Chondrocyte (in vitro differentiated cells): ENCODE measurements at regions not wholly inside any gene's neighbourhood (a gene's known extent, or its start where the extent isn't known, plus 50 kb on each side); places are given as distances from the start of the nearest gene placed in this dataset.

Source experiments
- DNase-seq: peaks from one replicate; pipeline ENCODE4 v3.0.0; 2021; ENCODE audit warnings: mixed read lengths, low spot score
- H3K27ac Mint-ChIP-seq: one replicate; pipeline ENCODE4 v1.8.0; 2021; ENCODE audit warnings: mild to moderate bottlenecking, moderate library complexity, mixed read lengths; ENCODE audit not compliant: unreplicated experiment
- H3K27me3 Mint-ChIP-seq: 2 replicates; pipeline ENCODE4 v1.8.0; 2021; ENCODE audit warnings: low read depth, mixed read lengths
- H3K36me3 Mint-ChIP-seq: 2 replicates; pipeline ENCODE4 v1.8.0; 2021; ENCODE audit warnings: low read depth, mixed read lengths
- H3K4me1 Mint-ChIP-seq: 2 replicates; pipeline ENCODE4 v1.8.0; 2021; ENCODE audit warnings: low read depth, mild to moderate bottlenecking, mixed read lengths
- H3K4me3 Mint-ChIP-seq: one replicate; pipeline ENCODE4 v1.8.0; 2021; ENCODE audit warnings: mild to moderate bottlenecking, moderate library complexity, mixed read lengths; ENCODE audit not compliant: unreplicated experiment
- H3K9me3 Mint-ChIP-seq: 2 replicates; pipeline ENCODE4 v1.8.0; 2021; ENCODE audit warnings: low read depth, mixed read lengths
- CTCF ChIP-seq: fragments of 200-600 bp; sonication (generic); IDR thresholded peaks from 2 replicates; pipeline ENCODE4 v1.5.0; 2021; ENCODE audit warnings: antibody characterized with exemption, mild to moderate bottlenecking, moderate library complexity

GRCh38 chr2:236704887-236705286 is 135.3 kb downstream of the ACKR3 start:
- Mint-ChIP-seq H3K4me3 (no peak overlapping the region), H3K27ac (no peak overlapping the region), H3K36me3 (no peaks in the 10 kb centered on the region), H3K9me3 (no peaks in the 10 kb centered on the region), H3K4me1 (peaks cover 14% of the 10 kb centered on the region), H3K27me3 (no peaks in the 10 kb centered on the region)
- TF ChIP-seq CTCF = no peak
- DNase-seq = no peak

GRCh38 chr2:236705295-236706105 is 135.9 kb downstream of the ACKR3 start:
- peaks cover 14% of the 10 kb centered on the region for H3K4me1 Mint-ChIP-seq

GRCh38 chr2:236706288-236706687 is 136.7 kb downstream of the ACKR3 start:
- no peaks in the 10 kb centered on the region for H3K36me3 Mint-ChIP-seq
- H3K27ac Mint-ChIP-seq = no peak overlapping the region
- H3K9me3 Mint-ChIP-seq = no peaks in the 10 kb centered on the region
- H3K27me3 Mint-ChIP-seq = no peaks in the 10 kb centered on the region
- peaks cover 16% of the 10 kb centered on the region for H3K4me1 Mint-ChIP-seq
- no peak for DNase-seq
- TF ChIP-seq CTCF = no peak
- H3K4me3 Mint-ChIP-seq = no peak overlapping the region

More at GRCh38 chr2:236705295-236706105, 135.9 kb downstream of the ACKR3 start:
- Mint-ChIP-seq H3K9me3 (no peaks in the 10 kb centered on the region), H3K36me3 (no peaks in the 10 kb centered on the region), H3K27me3 (no peaks in the 10 kb centered on the region), H3K27ac (no peak overlapping the region), H3K4me3 (no peak overlapping the region)
- no peak for DNase-seq
- TF ChIP-seq CTCF = no peak

- no peak for TF ChIP-seq CTCF
- no peak for DNase-seq
- Mint-ChIP-seq H3K9me3 (no peaks in the 10 kb centered on the region), H3K27me3 (no peaks in the 10 kb centered on the region), H3K4me3 (no peak overlapping the region), H3K27ac (no peak overlapping the region), H3K36me3 (no peaks in the 10 kb centered on the region), H3K4me1 (peaks cover 21% of the 10 kb centered on the region)
Observed at GRCh38 chr2:236706803-236707202, 137.2 kb downstream of the ACKR3 start.

- DNase-seq = no peak
- TF ChIP-seq CTCF = no peak
- H3K4me1 Mint-ChIP-seq = peaks cover 57% of the 10 kb centered on the region
- no peaks in the 10 kb centered on the region for H3K9me3 Mint-ChIP-seq
- H3K36me3 Mint-ChIP-seq = no peaks in the 10 kb centered on the region
- H3K4me3 Mint-ChIP-seq = no peak overlapping the region
- H3K27ac Mint-ChIP-seq = no peak overlapping the region
- H3K27me3 Mint-ChIP-seq = no peaks in the 10 kb centered on the region
Observed at GRCh38 chr2:236711440-236711839, 141.8 kb downstream of the ACKR3 start.
